ENCODE measurements at regions not wholly inside any gene's neighbourhood (a gene's known extent, or its start where the extent isn't known, plus 50 kb on each side); places are given as distances from the start of the nearest gene placed in this dataset.

DNA sequence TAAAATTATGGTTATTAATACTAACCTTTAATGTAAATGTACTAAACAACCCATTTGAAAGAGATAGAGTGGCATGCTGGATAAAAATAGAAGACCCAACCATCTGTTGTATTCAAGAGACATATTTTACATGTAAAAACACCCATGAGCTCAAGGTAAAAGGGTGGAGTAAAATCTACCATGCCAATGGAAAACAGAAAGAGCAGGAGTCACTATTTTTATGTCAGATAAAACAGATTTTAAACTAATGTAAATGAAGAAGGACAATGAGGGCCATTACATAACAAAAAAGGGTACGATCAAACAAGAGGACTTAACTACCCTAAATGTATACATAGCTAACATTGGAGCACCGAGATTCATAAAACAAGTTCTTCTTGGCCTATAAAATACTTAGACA is 66.3 kb downstream of the ITM2A start:
- Mint-ChIP-seq H3K27ac (no peak overlapping the region), H3K4me1 (ENCODE audit: low read depth) (no peaks in the 10 kb centered on the region), H3K36me3 (ENCODE audit: insufficient read depth) (no peaks in the 10 kb centered on the region), H3K4me3 (ENCODE audit: low read depth) (no peak overlapping the region), H3K27me3 (no peaks in the 10 kb centered on the region), H3K9me3 (ENCODE audit: low read depth) (peaks cover 15% of the 10 kb centered on the region)
- TF ChIP-seq, protein P1, sequence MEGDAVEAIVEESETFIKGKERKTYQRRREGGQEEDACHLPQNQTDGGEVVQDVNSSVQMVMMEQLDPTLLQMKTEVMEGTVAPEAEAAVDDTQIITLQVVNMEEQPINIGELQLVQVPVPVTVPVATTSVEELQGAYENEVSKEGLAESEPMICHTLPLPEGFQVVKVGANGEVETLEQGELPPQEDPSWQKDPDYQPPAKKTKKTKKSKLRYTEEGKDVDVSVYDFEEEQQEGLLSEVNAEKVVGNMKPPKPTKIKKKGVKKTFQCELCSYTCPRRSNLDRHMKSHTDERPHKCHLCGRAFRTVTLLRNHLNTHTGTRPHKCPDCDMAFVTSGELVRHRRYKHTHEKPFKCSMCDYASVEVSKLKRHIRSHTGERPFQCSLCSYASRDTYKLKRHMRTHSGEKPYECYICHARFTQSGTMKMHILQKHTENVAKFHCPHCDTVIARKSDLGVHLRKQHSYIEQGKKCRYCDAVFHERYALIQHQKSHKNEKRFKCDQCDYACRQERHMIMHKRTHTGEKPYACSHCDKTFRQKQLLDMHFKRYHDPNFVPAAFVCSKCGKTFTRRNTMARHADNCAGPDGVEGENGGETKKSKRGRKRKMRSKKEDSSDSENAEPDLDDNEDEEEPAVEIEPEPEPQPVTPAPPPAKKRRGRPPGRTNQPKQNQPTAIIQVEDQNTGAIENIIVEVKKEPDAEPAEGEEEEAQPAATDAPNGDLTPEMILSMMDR (IDR thresholded peaks at IDR 0.05; ENCODE audit: unreplicated experiment): no peak
- DNase-seq (ENCODE audit: low spot score, unreplicated experiment): no peak

DNA sequence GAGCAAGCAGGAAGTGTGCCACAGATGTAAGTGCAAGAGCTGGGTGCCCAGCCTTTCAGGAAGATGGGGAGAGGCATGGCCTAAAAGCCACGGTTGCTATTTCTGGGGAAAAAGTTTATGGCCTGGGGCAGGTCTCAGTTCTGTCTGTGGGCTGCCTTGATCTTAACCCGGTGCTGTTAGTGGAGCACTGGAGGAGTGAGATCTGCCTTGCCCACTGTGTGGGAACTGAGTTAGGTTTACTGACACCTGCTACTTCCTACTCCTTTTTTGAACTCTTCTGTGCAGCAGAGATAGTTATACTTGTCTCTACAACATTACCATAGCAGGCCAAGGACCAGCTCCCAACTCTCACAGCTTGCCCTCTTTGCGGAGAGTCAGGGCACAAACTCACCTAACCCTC is 76.5 kb downstream of the ITM2A start:
- H3K27ac Mint-ChIP-seq: no peak overlapping the region
- peaks cover 10% of the 10 kb centered on the region for H3K9me3 Mint-ChIP-seq (ENCODE audit: low read depth)
- H3K36me3 Mint-ChIP-seq (ENCODE audit: insufficient read depth): no peaks in the 10 kb centered on the region
- TF ChIP-seq, protein P1 (IDR thresholded peaks at IDR 0.05; ENCODE audit: unreplicated experiment): no peak
- no peak overlapping the region for H3K4me3 Mint-ChIP-seq (ENCODE audit: low read depth)
- DNase-seq (ENCODE audit: low spot score, unreplicated experiment): no peak
- no peaks in the 10 kb centered on the region for H3K4me1 Mint-ChIP-seq (ENCODE audit: low read depth)
- no peaks in the 10 kb centered on the region for H3K27me3 Mint-ChIP-seq

DNA sequence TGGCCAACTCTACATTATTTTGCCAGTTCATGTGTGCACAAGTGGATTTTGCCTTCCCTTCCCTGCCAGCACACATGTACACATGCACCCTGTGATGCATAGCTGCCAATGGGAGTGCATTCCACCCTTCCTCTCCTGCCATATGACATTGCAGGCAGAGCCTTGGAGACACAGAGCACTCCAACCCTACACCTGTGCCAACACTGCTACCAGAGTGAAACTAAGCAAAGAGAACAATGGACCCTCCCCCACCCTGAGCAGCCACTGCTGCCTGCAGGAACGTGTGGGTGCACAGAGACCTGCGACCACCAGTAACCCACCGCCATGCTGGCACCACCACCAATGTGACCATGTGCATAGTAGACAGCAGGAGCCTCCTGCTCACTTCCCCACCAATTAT is 78.4 kb downstream of the ITM2A start:
- no peaks in the 10 kb centered on the region for H3K36me3 Mint-ChIP-seq (ENCODE audit: insufficient read depth)
- H3K4me3 Mint-ChIP-seq (ENCODE audit: low read depth): no peak overlapping the region
- TF ChIP-seq, protein P1 (IDR thresholded peaks at IDR 0.05; ENCODE audit: unreplicated experiment): no peak
- H3K4me1 Mint-ChIP-seq (ENCODE audit: low read depth): no peaks in the 10 kb centered on the region
- peaks cover 12% of the 10 kb centered on the region for H3K9me3 Mint-ChIP-seq (ENCODE audit: low read depth)
- no peaks in the 10 kb centered on the region for H3K27me3 Mint-ChIP-seq
- H3K27ac Mint-ChIP-seq: no peak overlapping the region
- DNase-seq (ENCODE audit: low spot score, unreplicated experiment): no peak

DNA sequence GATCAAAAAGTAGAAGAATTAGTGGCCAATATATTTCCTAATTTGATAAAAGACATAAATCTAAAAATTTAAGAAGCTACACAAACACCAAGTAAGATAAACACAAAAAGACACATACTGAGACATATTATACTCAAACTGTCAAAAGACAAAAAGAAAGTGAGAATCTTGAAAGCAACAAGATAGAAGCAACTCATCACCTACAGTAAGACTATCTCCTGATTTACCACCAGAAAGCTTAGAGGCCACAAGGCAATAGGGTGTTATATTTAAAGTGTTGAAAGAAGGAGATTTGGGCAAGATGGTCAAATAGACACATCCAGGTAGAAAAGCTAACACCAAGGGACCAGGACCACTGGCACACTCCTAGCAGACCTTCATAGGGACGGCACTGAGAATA is 79.4 kb downstream of the ITM2A start:
- Mint-ChIP-seq H3K4me3 (ENCODE audit: low read depth) (no peak overlapping the region), H3K27me3 (no peaks in the 10 kb centered on the region), H3K36me3 (ENCODE audit: insufficient read depth) (no peaks in the 10 kb centered on the region), H3K4me1 (ENCODE audit: low read depth) (no peaks in the 10 kb centered on the region), H3K9me3 (ENCODE audit: low read depth) (peaks cover 14% of the 10 kb centered on the region), H3K27ac (no peak overlapping the region)
- no peak for DNase-seq (ENCODE audit: low spot score, unreplicated experiment)
- TF ChIP-seq, protein P1 (IDR thresholded peaks at IDR 0.05; ENCODE audit: unreplicated experiment): no peak

DNA sequence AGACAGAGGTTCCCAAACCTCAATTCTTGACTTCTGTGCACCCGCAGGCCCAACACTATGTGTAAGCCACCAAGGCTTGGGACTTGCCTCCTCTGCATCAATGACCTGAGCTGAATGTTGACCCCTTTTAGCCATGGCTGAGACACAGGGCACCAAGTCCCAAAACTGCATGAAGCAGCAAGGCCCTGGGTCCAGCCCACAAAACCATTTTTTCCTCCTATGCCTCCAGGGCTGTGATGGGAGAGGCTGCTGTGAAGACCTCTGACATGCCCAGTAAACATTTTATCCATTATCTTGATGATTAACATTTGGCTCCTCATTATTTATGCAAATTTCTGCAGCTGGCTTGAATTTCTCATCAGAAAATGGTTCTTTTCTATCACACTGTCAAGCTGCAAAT is 85.4 kb downstream of the ITM2A start:
- Mint-ChIP-seq H3K36me3 (ENCODE audit: insufficient read depth) (peaks cover 4% of the 10 kb centered on the region), H3K4me3 (ENCODE audit: low read depth) (no peak overlapping the region), H3K9me3 (ENCODE audit: low read depth) (peaks cover 49% of the 10 kb centered on the region), H3K27ac (no peak overlapping the region), H3K27me3 (no peaks in the 10 kb centered on the region), H3K4me1 (ENCODE audit: low read depth) (no peaks in the 10 kb centered on the region)
- DNase-seq (ENCODE audit: low spot score, unreplicated experiment): no peak
- TF ChIP-seq, protein P1 (IDR thresholded peaks at IDR 0.05; ENCODE audit: unreplicated experiment): no peak
